Smooth muscle cell (in vitro differentiated cells): ENCODE measurements at regions not wholly inside any gene's neighbourhood (a gene's known extent, or its start where the extent isn't known, plus 50 kb on each side); places are given as distances from the start of the nearest gene placed in this dataset.
"Not testable (repeated sequence)": the region's sequence is repeated elsewhere in the genome, so short reads cannot be mapped to it uniquely, and the experiment has no call there.

Experiments used
- DNase-seq: peaks from one replicate; lab custom pipeline; 2025; ENCODE audit not compliant: unreplicated experiment; lab: John Stamatoyannopoulos, UW
- H2AFZ ChIP-seq: fragments of 200-600 bp; sonication (generic); 2 replicates; pipeline ENCODE4 v1.6.0; 2016; ENCODE audit warnings: antibody characterized with exemption, low read depth, mild to moderate bottlenecking
- H3F3A ChIP-seq: fragments of 200-600 bp; sonication (generic); 2 replicates; pipeline ENCODE4 v1.6.0; 2017; ENCODE audit warnings: antibody characterized with exemption, low read depth
- H3K27ac ChIP-seq: fragments of 200-600 bp; sonication (generic); 2 replicates; pipeline ENCODE4 v1.5.1; 2016; ENCODE audit warnings: low read depth, mild to moderate bottlenecking
- H3K27me3 ChIP-seq: fragments of 200-600 bp; sonication (generic); 2 replicates; pipeline ENCODE4 v1.6.1; 2016; ENCODE audit warnings: low read depth, mild to moderate bottlenecking
- H3K36me3 ChIP-seq: fragments of 200-600 bp; sonication (generic); 2 replicates; pipeline ENCODE4 v1.5.1; 2016; ENCODE audit warnings: low read depth
- H3K4me1 ChIP-seq: fragments of 200-600 bp; sonication (generic); 2 replicates; pipeline ENCODE4 v1.5.1; 2016; ENCODE audit warnings: low read depth
- H3K4me2 ChIP-seq: fragments of 200-600 bp; sonication (generic); 2 replicates; pipeline ENCODE4 v1.6.0; 2016; ENCODE audit warnings: mild to moderate bottlenecking
- H3K4me3 ChIP-seq: fragments of 200-600 bp; sonication (generic); 2 replicates; pipeline ENCODE4 v1.5.1; 2016; ENCODE audit warnings: mild to moderate bottlenecking
- H3K79me2 ChIP-seq: fragments of 200-600 bp; sonication (generic); 2 replicates; pipeline ENCODE4 v1.6.0; 2016; ENCODE audit warnings: low read depth, mild to moderate bottlenecking
- H3K9ac ChIP-seq: fragments of 200-600 bp; sonication (generic); 2 replicates; pipeline ENCODE4 v1.6.0; 2016; ENCODE audit warnings: low read depth
- H3K9me3 ChIP-seq: fragments of 200-600 bp; sonication (generic); replicated peaks from 2 replicates; pipeline ENCODE4 v1.5.1; 2016; ENCODE audit warnings: low read depth
- H4K20me1 ChIP-seq: fragments of 200-600 bp; sonication (generic); 2 replicates; pipeline ENCODE4 v1.6.0; 2016; ENCODE audit warnings: low read depth
- CTCF ChIP-seq: fragments of 200-600 bp; sonication (generic); IDR thresholded peaks from 2 replicates; pipeline ENCODE4 v1.5.1; 2017; ENCODE audit warnings: borderline replicate concordance, mild to moderate bottlenecking, antibody characterized with exemption; ENCODE audit not compliant: insufficient read depth, poor library complexity, severe bottlenecking
- WGBS: methylation state at CpG from one replicate; pipeline ENCODE4 v1.1.7; 2016; ENCODE audit warnings: low lambda C conversion rate; 5-methylcytosine and 5-hydroxymethylcytosine counted together

GRCh38 chr5:85967681-85968080 is 650.1 kb upstream of the COX7C start:
- H3K27me3 ChIP-seq = no peaks in the 10 kb centered on the region
- WGBS = 86% methylated on average over 4 of the region's 4 CpGs
- no peaks in the 10 kb centered on the region for H3F3A ChIP-seq
- H3K9ac ChIP-seq = no peak overlapping the region
- H3K36me3 ChIP-seq = no peaks in the 10 kb centered on the region
- no peak overlapping the region for H3K4me2 ChIP-seq
- H3K4me3 ChIP-seq = no peak overlapping the region
- no peaks in the 10 kb centered on the region for H3K4me1 ChIP-seq
- H4K20me1 ChIP-seq = no peaks in the 10 kb centered on the region
- H3K9me3 ChIP-seq = no peaks in the 10 kb centered on the region
- no peak for TF ChIP-seq CTCF
- no peaks in the 10 kb centered on the region for H3K79me2 ChIP-seq
- no peak overlapping the region for H3K27ac ChIP-seq
- DNase-seq = no peak
- no peak overlapping the region for H2AFZ ChIP-seq

GRCh38 chr5:85972539-85972938 is 645.2 kb upstream of the COX7C start:
- Histone ChIP-seq H2AFZ (no peak overlapping the region), H3K4me2 (no peak overlapping the region), H4K20me1 (no peaks in the 10 kb centered on the region), H3K27me3 (no peaks in the 10 kb centered on the region), H3K79me2 (no peaks in the 10 kb centered on the region), H3F3A (no peaks in the 10 kb centered on the region), H3K4me3 (no peak overlapping the region), H3K36me3 (no peaks in the 10 kb centered on the region), H3K27ac (no peak overlapping the region), H3K9me3 (no peaks in the 10 kb centered on the region), H3K9ac (no peak overlapping the region), H3K4me1 (no peaks in the 10 kb centered on the region)
- DNase-seq = no peak
- no peak for TF ChIP-seq CTCF
- 92% methylated on average over 4 of the region's 4 CpGs for WGBS

GRCh38 chr5:85985167-85985566 is 632.6 kb upstream of the COX7C start:
- Histone ChIP-seq H3K36me3 (no peaks in the 10 kb centered on the region), H2AFZ (no peak overlapping the region), H3K4me2 (no peak overlapping the region), H3K9me3 (no peaks in the 10 kb centered on the region), H3K79me2 (no peaks in the 10 kb centered on the region), H3K27me3 (no peaks in the 10 kb centered on the region), H3K9ac (no peak overlapping the region), H3K4me3 (no peak overlapping the region), H4K20me1 (no peaks in the 10 kb centered on the region), H3F3A (no peaks in the 10 kb centered on the region), H3K4me1 (no peaks in the 10 kb centered on the region), H3K27ac (no peak overlapping the region)
- WGBS = 94% methylated on average over 1 of the region's 1 CpG
- no peak for TF ChIP-seq CTCF
- DNase-seq = no peak

GRCh38 chr5:85990998-85991397 is 626.7 kb upstream of the COX7C start:
- 91% methylated on average over 2 of the region's 2 CpGs for WGBS
- Histone ChIP-seq H3K27ac (no peak overlapping the region), H3K79me2 (no peaks in the 10 kb centered on the region), H3K9ac (no peak overlapping the region), H4K20me1 (no peaks in the 10 kb centered on the region), H3K9me3 (no peaks in the 10 kb centered on the region), H3K4me1 (no peaks in the 10 kb centered on the region), H3K27me3 (no peaks in the 10 kb centered on the region), H3F3A (no peaks in the 10 kb centered on the region), H3K36me3 (no peaks in the 10 kb centered on the region), H3K4me3 (no peak overlapping the region), H2AFZ (no peak overlapping the region), H3K4me2 (no peak overlapping the region)
- DNase-seq = no peak
- TF ChIP-seq CTCF = no peak

GRCh38 chr5:85994653-85995052 is 623.1 kb upstream of the COX7C start:
- H3K79me2 ChIP-seq, H3K9ac ChIP-seq, H3K9me3 ChIP-seq, H3K27ac ChIP-seq, DNase-seq, H3K4me1 ChIP-seq, H3F3A ChIP-seq, H2AFZ ChIP-seq, H4K20me1 ChIP-seq, H3K36me3 ChIP-seq, H3K27me3 ChIP-seq, H3K4me2 ChIP-seq, H3K4me3 ChIP-seq: not testable (repeated sequence)
- 77% methylated on average over 3 of the region's 3 CpGs for whole genome bisulfite sequencing
